IMR-90 (cell line): ENCODE measurements at regions not wholly inside any gene's neighbourhood (a gene's known extent, or its start where the extent isn't known, plus 50 kb on each side); places are given as distances from the start of the nearest gene placed in this dataset.
"Not testable (repeated sequence)": the region's sequence is repeated elsewhere in the genome, so short reads cannot be mapped to it uniquely, and the experiment has no call there.

Experiments used
- CEBPB ChIP-seq: IDR thresholded peaks from 2 replicates; pipeline ENCODE4 v1.6.1; 2012; ENCODE audit warnings: low read depth, low read length, improper control_type of control experiment
- CTCF ChIP-seq: conservative IDR thresholded peaks from 2 replicates; pipeline ENCODE4 v1.5.1; 2012; ENCODE audit warnings: mild to moderate bottlenecking, low read depth, low read length, improper control_type of control experiment
- FOS ChIP-seq: fragments of 150-350 bp; IDR thresholded peaks from 2 replicates; pipeline ENCODE4 v1.6.1; 2016; ENCODE audit warnings: low read depth, low read length
- MAFK ChIP-seq: IDR thresholded peaks from 2 replicates; pipeline ENCODE4 v1.6.1; 2012; ENCODE audit warnings: low read depth, low read length, improper control_type of control experiment
- MAZ ChIP-seq: IDR thresholded peaks from 2 replicates; pipeline ENCODE4 v1.6.1; 2012; ENCODE audit warnings: low read depth, mild to moderate bottlenecking, low read length, improper control_type of control experiment, moderate library complexity, borderline replicate concordance
- NFE2L2 ChIP-seq: fragments of 150-350 bp; IDR thresholded peaks from 2 replicates; pipeline ENCODE4 v1.6.1; 2016; ENCODE audit warnings: low read depth, mild to moderate bottlenecking, low read length
- POLR2A ChIP-seq: IDR thresholded peaks from 2 replicates; pipeline ENCODE4 v1.6.1; 2012; ENCODE audit warnings: mild to moderate bottlenecking, low read depth, low read length
- RAD21 ChIP-seq: IDR thresholded peaks from 2 replicates; pipeline ENCODE4 v1.6.1; 2012; ENCODE audit warnings: low read length, improper control_type of control experiment
- RCOR1 ChIP-seq: IDR thresholded peaks from 2 replicates; pipeline ENCODE4 v1.6.1; 2012; ENCODE audit warnings: mild to moderate bottlenecking, low read length, improper control_type of control experiment; ENCODE audit not compliant: insufficient replicate concordance
- RFX5 ChIP-seq: IDR thresholded peaks from 2 replicates; pipeline ENCODE4 v1.8.0; 2012; ENCODE audit warnings: low read depth, mild to moderate bottlenecking, low read length, moderate library complexity
- SMC3 ChIP-seq: fragments of 150-350 bp; IDR thresholded peaks from 2 replicates; pipeline ENCODE4 v1.6.1; 2016; ENCODE audit warnings: low read depth, mild to moderate bottlenecking, antibody characterized with exemption, low read length, moderate library complexity
- USF2 ChIP-seq: fragments of 150-350 bp; IDR thresholded peaks from 2 replicates; pipeline ENCODE4 v1.6.1; 2017; ENCODE audit warnings: mild to moderate bottlenecking, antibody characterized with exemption, low read length, low read depth

GRCh38 chr3:80897005-80897404, 864.4 kb downstream of the GBE1 start:
- not testable (repeated sequence) for TF ChIP-seq CTCF, CEBPB, RAD21, POLR2A, MAFK, USF2, RCOR1, RFX5, NFE2L2, FOS, MAZ, SMC3
